RWPE2 (cell line): ENCODE measurements at regions not wholly inside any gene's neighbourhood (a gene's known extent, or its start where the extent isn't known, plus 50 kb on each side); places are given as distances from the start of the nearest gene placed in this dataset.

Experiments used
- ATAC-seq: fragments of 200-7000 bp; cut with Tn5 transposase; 3 replicates; pipeline ENCODE4 v1.9.1; 2021; ENCODE audit warnings: low read depth
- DNase-seq: peaks from one replicate; pipeline ENCODE4 v3.0.0-alpha.2; 2020; ENCODE audit warnings: low spot score
- H3K27ac ChIP-seq: fragments of 450-650 bp; 2 replicates; pipeline ENCODE4 v1.5.1; 2017; ENCODE audit warnings: mild to moderate bottlenecking; ENCODE audit not compliant: poor library complexity, severe bottlenecking
- H3K27me3 ChIP-seq: fragments of 250-450 bp; sonication (Bioruptor Pico); 2 replicates; pipeline ENCODE4 v1.5.1; 2021; ENCODE audit warnings: mild to moderate bottlenecking, moderate library complexity; ENCODE audit not compliant: insufficient read depth, poor library complexity, severe bottlenecking
- H3K36me3 ChIP-seq: fragments of 250-450 bp; sonication (Bioruptor Pico); 2 replicates; pipeline ENCODE4 v1.5.1; 2020; ENCODE audit warnings: low read depth, mild to moderate bottlenecking, moderate library complexity
- H3K4me1 ChIP-seq: fragments of 250-450 bp; sonication (Bioruptor Pico); 2 replicates; pipeline ENCODE4 v1.5.1; 2021; ENCODE audit warnings: mild to moderate bottlenecking, moderate library complexity; ENCODE audit not compliant: insufficient read depth, poor library complexity, severe bottlenecking
- H3K4me3 ChIP-seq: fragments of 250-450 bp; sonication (Bioruptor Pico); 2 replicates; pipeline ENCODE4 v1.5.1; 2021; ENCODE audit warnings: mild to moderate bottlenecking, moderate library complexity; ENCODE audit not compliant: severe bottlenecking
- H3K9me3 ChIP-seq: fragments of 250-450 bp; sonication (Bioruptor Pico); 2 replicates; pipeline ENCODE4 v1.5.1; 2021; ENCODE audit warnings: mild to moderate bottlenecking, moderate library complexity; ENCODE audit not compliant: severe bottlenecking
- TF ChIP-seq, protein P1 (sequence below): fragments of 450-650 bp; IDR thresholded peaks from one replicate; pipeline ENCODE4 v1.5.1; 2017; ENCODE audit warnings: mild to moderate bottlenecking, moderate library complexity; ENCODE audit not compliant: poor library complexity, severe bottlenecking

- Histone ChIP-seq H3K27me3 (no peaks in the 10 kb centered on the region), H3K27ac (no peak overlapping the region), H3K4me3 (no peak overlapping the region), H3K36me3 (no peaks in the 10 kb centered on the region), H3K4me1 (peaks cover 4% of the 10 kb centered on the region), H3K9me3 (no peaks in the 10 kb centered on the region)
- DNase-seq (no peak), ATAC-seq (no peak)
- TF ChIP-seq, protein P1, sequence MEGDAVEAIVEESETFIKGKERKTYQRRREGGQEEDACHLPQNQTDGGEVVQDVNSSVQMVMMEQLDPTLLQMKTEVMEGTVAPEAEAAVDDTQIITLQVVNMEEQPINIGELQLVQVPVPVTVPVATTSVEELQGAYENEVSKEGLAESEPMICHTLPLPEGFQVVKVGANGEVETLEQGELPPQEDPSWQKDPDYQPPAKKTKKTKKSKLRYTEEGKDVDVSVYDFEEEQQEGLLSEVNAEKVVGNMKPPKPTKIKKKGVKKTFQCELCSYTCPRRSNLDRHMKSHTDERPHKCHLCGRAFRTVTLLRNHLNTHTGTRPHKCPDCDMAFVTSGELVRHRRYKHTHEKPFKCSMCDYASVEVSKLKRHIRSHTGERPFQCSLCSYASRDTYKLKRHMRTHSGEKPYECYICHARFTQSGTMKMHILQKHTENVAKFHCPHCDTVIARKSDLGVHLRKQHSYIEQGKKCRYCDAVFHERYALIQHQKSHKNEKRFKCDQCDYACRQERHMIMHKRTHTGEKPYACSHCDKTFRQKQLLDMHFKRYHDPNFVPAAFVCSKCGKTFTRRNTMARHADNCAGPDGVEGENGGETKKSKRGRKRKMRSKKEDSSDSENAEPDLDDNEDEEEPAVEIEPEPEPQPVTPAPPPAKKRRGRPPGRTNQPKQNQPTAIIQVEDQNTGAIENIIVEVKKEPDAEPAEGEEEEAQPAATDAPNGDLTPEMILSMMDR: no peak
These were observed 229.4 kb upstream of the MMADHC start for GRCh38 chr2:149816756-149817551.

- DNase-seq (no peak), ATAC-seq (no peak)
These were observed 228.4 kb upstream of the MMADHC start for GRCh38 chr2:149815941-149816340.

DNA sequence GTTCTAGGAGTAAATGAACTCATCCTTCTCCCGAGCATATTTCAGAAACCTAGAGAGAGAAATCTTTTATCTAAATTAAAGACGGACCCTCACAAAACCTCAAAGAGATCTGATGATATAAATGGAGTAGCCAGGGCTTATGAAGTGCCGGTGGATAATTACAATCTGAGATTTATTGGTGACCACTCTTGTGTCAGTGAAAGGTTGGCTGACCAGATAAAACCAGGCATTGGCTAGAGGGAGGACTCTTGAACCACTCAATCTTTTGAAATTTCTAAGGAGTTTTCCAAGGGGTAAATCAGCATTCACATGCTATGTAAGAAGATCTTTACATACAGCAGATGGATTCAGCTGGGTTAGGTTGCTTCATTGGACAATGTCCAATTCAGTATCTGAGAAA, 227.3 kb upstream of the MMADHC start:
- TF ChIP-seq, protein P1: no peak
- ATAC-seq (no peak), DNase-seq (no peak)
- no peak overlapping the region for H3K27ac ChIP-seq
- no peaks in the 10 kb centered on the region for H3K9me3 ChIP-seq
- H3K36me3 ChIP-seq: no peaks in the 10 kb centered on the region
- no peaks in the 10 kb centered on the region for H3K27me3 ChIP-seq
- H3K4me1 ChIP-seq: peaks cover 4% of the 10 kb centered on the region
- no peak overlapping the region for H3K4me3 ChIP-seq

More at GRCh38 chr2:149815941-149816340, 228.4 kb upstream of the MMADHC start:
- Histone ChIP-seq H3K27me3 (no peaks in the 10 kb centered on the region), H3K9me3 (no peaks in the 10 kb centered on the region), H3K4me1 (peaks cover 4% of the 10 kb centered on the region), H3K36me3 (no peaks in the 10 kb centered on the region), H3K27ac (no peak overlapping the region), H3K4me3 (no peak overlapping the region)
- TF ChIP-seq, protein P1: no peak

GRCh38 chr2:149814049-149814448, 226.5 kb upstream of the MMADHC start:
- Histone ChIP-seq H3K27me3 (no peaks in the 10 kb centered on the region), H3K4me1 (no peaks in the 10 kb centered on the region), H3K36me3 (no peaks in the 10 kb centered on the region), H3K27ac (no peak overlapping the region), H3K4me3 (no peak overlapping the region), H3K9me3 (no peaks in the 10 kb centered on the region)
- TF ChIP-seq, protein P1: no peak
- DNase-seq (no peak), ATAC-seq (no peak)

- no peak for DNase-seq
- ATAC-seq: no peak
- Histone ChIP-seq H3K4me1 (no peaks in the 10 kb centered on the region), H3K27ac (no peak overlapping the region), H3K4me3 (no peak overlapping the region), H3K9me3 (no peaks in the 10 kb centered on the region), H3K27me3 (no peaks in the 10 kb centered on the region), H3K36me3 (no peaks in the 10 kb centered on the region)
- TF ChIP-seq, protein P1: no peak
These were observed 221.0 kb upstream of the MMADHC start for GRCh38 chr2:149808556-149808955.
